ENCODE measurements at regions not wholly inside any gene's neighbourhood (a gene's known extent, or its start where the extent isn't known, plus 50 kb on each side); places are given as distances from the start of the nearest gene placed in this dataset.

GRCh38 chr2:60394463-60394862 is 159.0 kb downstream of the BCL11A start:
- no peak for TF ChIP-seq CTCF (IDR thresholded peaks at IDR 0.05; ENCODE audit: low read length)
- TF ChIP-seq EZH2 (optimal IDR thresholded peaks at IDR 0.05; ENCODE audit: low read depth, low read length): no peak
- no peak for TF ChIP-seq EZH2phosphoT487 (IDR thresholded peaks at IDR 0.05; ENCODE audit: low read length)

Measured in MM.1S (cell line).